ENCODE measurements at regions not wholly inside any gene's neighbourhood (a gene's known extent, or its start where the extent isn't known, plus 50 kb on each side); places are given as distances from the start of the nearest gene placed in this dataset.

DNA sequence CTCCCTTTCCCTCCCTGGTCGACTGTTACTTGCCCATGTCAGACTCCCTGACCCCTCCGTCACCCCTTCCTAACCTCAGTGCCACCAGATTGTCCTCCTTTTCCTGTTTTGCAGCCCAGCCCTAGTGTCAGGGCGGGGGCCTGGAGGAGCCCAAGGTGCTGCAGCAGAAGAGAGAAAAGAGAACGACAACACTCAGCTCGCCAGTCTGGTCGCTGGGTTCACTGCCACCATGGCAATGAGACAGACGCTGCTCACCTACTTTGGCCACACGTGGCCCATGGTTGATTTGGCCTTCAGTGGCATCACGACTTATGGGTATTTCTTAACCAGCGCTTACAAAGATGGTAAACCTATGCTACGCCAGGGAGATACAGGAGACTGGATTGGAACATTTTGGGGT is 108.4 kb upstream of the RMDN2 start:
- Mint-ChIP-seq H3K9me3 (ENCODE audit: unreplicated experiment) (no peaks in the 10 kb centered on the region), H3K27ac (ENCODE audit: unreplicated experiment) (no peak overlapping the region), H3K27me3 (ENCODE audit: unreplicated experiment) (no peaks in the 10 kb centered on the region), H3K4me1 (ENCODE audit: unreplicated experiment) (no peaks in the 10 kb centered on the region), H3K36me3 (ENCODE audit: low read depth, unreplicated experiment) (no peaks in the 10 kb centered on the region), H3K4me3 (ENCODE audit: unreplicated experiment) (no peak overlapping the region)
- TF ChIP-seq, protein P1, sequence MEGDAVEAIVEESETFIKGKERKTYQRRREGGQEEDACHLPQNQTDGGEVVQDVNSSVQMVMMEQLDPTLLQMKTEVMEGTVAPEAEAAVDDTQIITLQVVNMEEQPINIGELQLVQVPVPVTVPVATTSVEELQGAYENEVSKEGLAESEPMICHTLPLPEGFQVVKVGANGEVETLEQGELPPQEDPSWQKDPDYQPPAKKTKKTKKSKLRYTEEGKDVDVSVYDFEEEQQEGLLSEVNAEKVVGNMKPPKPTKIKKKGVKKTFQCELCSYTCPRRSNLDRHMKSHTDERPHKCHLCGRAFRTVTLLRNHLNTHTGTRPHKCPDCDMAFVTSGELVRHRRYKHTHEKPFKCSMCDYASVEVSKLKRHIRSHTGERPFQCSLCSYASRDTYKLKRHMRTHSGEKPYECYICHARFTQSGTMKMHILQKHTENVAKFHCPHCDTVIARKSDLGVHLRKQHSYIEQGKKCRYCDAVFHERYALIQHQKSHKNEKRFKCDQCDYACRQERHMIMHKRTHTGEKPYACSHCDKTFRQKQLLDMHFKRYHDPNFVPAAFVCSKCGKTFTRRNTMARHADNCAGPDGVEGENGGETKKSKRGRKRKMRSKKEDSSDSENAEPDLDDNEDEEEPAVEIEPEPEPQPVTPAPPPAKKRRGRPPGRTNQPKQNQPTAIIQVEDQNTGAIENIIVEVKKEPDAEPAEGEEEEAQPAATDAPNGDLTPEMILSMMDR (IDR thresholded peaks at IDR 0.05; ENCODE audit: unreplicated experiment), result no peak
- DNase-seq (ENCODE audit: low spot score), result no peak

DNA sequence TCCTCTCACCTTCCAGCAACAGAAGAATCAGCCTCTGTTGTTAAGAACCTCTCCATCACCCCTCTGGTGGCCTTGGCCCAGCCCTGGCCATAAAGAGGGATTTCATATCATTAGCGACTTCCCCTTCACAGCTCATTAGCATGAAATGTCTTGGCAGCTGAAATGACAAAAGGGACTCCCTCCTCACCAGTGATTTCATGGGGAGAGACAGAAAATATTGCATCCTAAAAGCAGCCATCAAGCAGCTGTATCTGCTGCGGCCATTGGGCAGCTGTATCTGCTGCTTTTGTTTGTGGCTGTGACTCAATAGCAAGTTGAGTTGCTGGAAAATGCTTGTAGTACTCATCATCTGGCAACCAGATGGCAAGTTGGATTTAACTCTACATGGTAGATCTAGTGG is 105.9 kb upstream of the RMDN2 start:
- TF ChIP-seq, protein P1 (IDR thresholded peaks at IDR 0.05; ENCODE audit: unreplicated experiment), result no peak
- no peaks in the 10 kb centered on the region for H3K36me3 Mint-ChIP-seq (ENCODE audit: low read depth, unreplicated experiment)
- no peak overlapping the region for H3K27ac Mint-ChIP-seq (ENCODE audit: unreplicated experiment)
- no peaks in the 10 kb centered on the region for H3K27me3 Mint-ChIP-seq (ENCODE audit: unreplicated experiment)
- DNase-seq (ENCODE audit: low spot score), result no peak
- no peak overlapping the region for H3K4me3 Mint-ChIP-seq (ENCODE audit: unreplicated experiment)
- H3K9me3 Mint-ChIP-seq (ENCODE audit: unreplicated experiment), result no peaks in the 10 kb centered on the region
- H3K4me1 Mint-ChIP-seq (ENCODE audit: unreplicated experiment), result peaks cover 5% of the 10 kb centered on the region

DNA sequence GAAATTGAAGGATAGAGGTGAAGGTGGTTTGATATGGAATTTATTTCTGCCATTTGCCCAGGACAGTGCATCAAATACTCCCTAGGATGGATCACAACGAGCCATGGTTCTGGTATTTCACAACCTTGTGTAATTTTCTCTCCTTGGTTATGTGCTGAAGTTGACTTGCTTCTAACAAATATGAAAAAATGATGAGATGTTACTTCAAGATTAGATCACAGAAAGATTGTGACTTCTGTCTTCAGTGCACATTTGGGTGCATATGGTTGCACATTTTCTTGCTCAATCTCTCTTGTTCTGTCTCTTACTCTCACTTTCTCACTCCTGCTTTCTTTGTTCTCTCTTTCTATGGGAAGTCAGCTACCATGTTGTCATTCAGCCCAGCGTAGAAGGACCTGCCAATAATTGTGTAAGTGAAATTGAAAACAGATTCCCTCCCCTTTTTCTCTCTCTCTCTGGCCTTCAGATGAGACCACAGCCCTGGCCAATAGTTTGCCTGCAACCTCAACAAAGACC is 104.6 kb upstream of the RMDN2 start:
- Mint-ChIP-seq H3K27ac (ENCODE audit: unreplicated experiment) (no peak overlapping the region), H3K4me3 (ENCODE audit: unreplicated experiment) (no peak overlapping the region), H3K9me3 (ENCODE audit: unreplicated experiment) (no peaks in the 10 kb centered on the region), H3K4me1 (ENCODE audit: unreplicated experiment) (peaks cover 5% of the 10 kb centered on the region), H3K27me3 (ENCODE audit: unreplicated experiment) (no peaks in the 10 kb centered on the region), H3K36me3 (ENCODE audit: low read depth, unreplicated experiment) (no peaks in the 10 kb centered on the region)
- DNase-seq (ENCODE audit: low spot score), result no peak
- TF ChIP-seq, protein P1 (IDR thresholded peaks at IDR 0.05; ENCODE audit: unreplicated experiment), result no peak

DNA sequence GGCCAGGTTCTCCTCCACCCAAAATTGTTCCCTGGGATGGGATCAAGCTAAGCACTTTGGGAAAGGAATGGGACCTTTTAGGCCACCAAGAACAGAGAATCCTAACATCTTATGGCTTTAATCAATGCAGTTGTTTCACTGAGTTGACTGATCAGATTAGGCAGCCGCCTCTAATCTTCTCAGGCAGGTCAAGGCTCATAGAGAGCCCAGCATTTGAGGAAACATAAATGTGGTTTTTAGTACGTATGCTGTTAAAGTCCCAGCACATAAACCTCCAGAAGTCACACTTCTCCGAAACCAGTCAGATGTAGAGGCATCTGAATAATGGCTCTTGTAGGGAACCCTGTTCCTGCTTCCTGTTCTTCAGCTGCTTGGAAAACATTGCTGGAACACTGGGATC is 99.5 kb upstream of the RMDN2 start:
- no peak for DNase-seq (ENCODE audit: low spot score)
- H3K27me3 Mint-ChIP-seq (ENCODE audit: unreplicated experiment), result no peaks in the 10 kb centered on the region
- peaks cover 14% of the 10 kb centered on the region for H3K4me1 Mint-ChIP-seq (ENCODE audit: unreplicated experiment)
- TF ChIP-seq, protein P1 (IDR thresholded peaks at IDR 0.05; ENCODE audit: unreplicated experiment), result no peak
- no peaks in the 10 kb centered on the region for H3K36me3 Mint-ChIP-seq (ENCODE audit: low read depth, unreplicated experiment)
- no peak overlapping the region for H3K27ac Mint-ChIP-seq (ENCODE audit: unreplicated experiment)
- no peak overlapping the region for H3K4me3 Mint-ChIP-seq (ENCODE audit: unreplicated experiment)
- no peaks in the 10 kb centered on the region for H3K9me3 Mint-ChIP-seq (ENCODE audit: unreplicated experiment)

DNA sequence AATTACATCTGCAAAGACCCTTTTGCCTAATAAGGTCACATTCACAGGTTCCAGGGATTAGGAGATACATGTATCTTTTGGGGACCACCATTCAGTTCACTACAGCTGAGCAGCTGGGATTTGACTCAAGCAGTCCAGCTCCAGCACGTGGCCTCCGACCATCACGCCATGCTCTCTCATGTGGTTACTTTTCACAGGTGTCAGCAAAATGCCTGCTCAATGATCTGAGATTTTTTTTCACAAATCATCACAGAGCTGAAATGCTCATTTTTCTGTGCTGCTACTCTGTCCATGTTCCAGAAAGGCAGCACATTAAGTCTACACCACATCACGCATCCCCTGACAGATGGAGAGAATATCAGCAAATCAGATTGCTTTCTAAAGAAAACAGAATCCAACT is 98.5 kb upstream of the RMDN2 start:
- no peaks in the 10 kb centered on the region for H3K27me3 Mint-ChIP-seq (ENCODE audit: unreplicated experiment)
- peaks cover 14% of the 10 kb centered on the region for H3K4me1 Mint-ChIP-seq (ENCODE audit: unreplicated experiment)
- no peaks in the 10 kb centered on the region for H3K36me3 Mint-ChIP-seq (ENCODE audit: low read depth, unreplicated experiment)
- no peak for DNase-seq (ENCODE audit: low spot score)
- no peak overlapping the region for H3K27ac Mint-ChIP-seq (ENCODE audit: unreplicated experiment)
- TF ChIP-seq, protein P1 (IDR thresholded peaks at IDR 0.05; ENCODE audit: unreplicated experiment), result no peak
- no peak overlapping the region for H3K4me3 Mint-ChIP-seq (ENCODE audit: unreplicated experiment)
- H3K9me3 Mint-ChIP-seq (ENCODE audit: unreplicated experiment), result no peaks in the 10 kb centered on the region
